ENCODE measurements at regions not wholly inside any gene's neighbourhood (a gene's known extent, or its start where the extent isn't known, plus 50 kb on each side); places are given as distances from the start of the nearest gene placed in this dataset.

- Histone ChIP-seq H3K27ac (ENCODE audit: low read depth in 1 of 2, low read length in 2 of 2) (no peak overlapping the region), H3K36me3 (replicated peaks in 1 of 2; ENCODE audit: control insufficient read depth in 1 of 2, insufficient read depth in 2 of 2, low read length in 2 of 2) (no peaks in the 10 kb centered on the region), H3K9ac (ENCODE audit: insufficient read depth, low read length, poor library complexity, severe bottlenecking) (no peak overlapping the region), H3K4me1 (ENCODE audit: control insufficient read depth in 1 of 2, insufficient read depth in 2 of 2, low read length in 2 of 2) (no peaks in the 10 kb centered on the region), H3K9me3 (replicated peaks in 1 of 2; ENCODE audit: control insufficient read depth in 1 of 2, insufficient read depth in 1 of 2, low read length in 2 of 2) (no peaks in the 10 kb centered on the region), H3K4me3 (replicated peaks in 1 of 3; ENCODE audit: low read depth in 2 of 3, low read length in 3 of 3) (no peak overlapping the region), H4K20me1 (ENCODE audit: insufficient read depth, low read length) (no peaks in the 10 kb centered on the region), H2AFZ (ENCODE audit: insufficient read depth, low read depth, low read length, poor library complexity, severe bottlenecking) (no peak overlapping the region), H3K27me3 (ENCODE audit: control insufficient read depth in 2 of 2, insufficient read depth in 2 of 2, low read length in 2 of 2) (no peaks in the 10 kb centered on the region), H3K4me2 (replicated peaks; ENCODE audit: extremely low read depth, low read length, poor library complexity, severe bottlenecking) (no peak overlapping the region), H3K79me2 (ENCODE audit: insufficient read depth, low read length) (no peaks in the 10 kb centered on the region)
- no peak overlapping the region for H3K27ac Mint-ChIP-seq
- TF ChIP-seq CTCF (IDR thresholded peaks at IDR 0.05) = no peak
- no peak overlapping the region for H3K4me3 Mint-ChIP-seq
- no CpG with 5 or more reads among the region's 1 CpG for WGBS (ENCODE audit: insufficient coverage)
- H3K4me1 Mint-ChIP-seq = no peaks in the 10 kb centered on the region
- peaks cover 0 to 4% (median 3%) of the 10 kb centered on the region in 7 donors for H3K9me3 Mint-ChIP-seq
- H3K27me3 Mint-ChIP-seq (ENCODE audit: low read depth in 3 of 3) = peaks cover 0 to 3% (median 1%) of the 10 kb centered on the region in 3 donors
- intact Hi-C loops (cut with micrococcal nuclease) = no loop called here
- no peaks in the 10 kb centered on the region for H3K36me3 Mint-ChIP-seq
- DNase-seq = no peak
Measured at GRCh38 chr6:71457929-71458328, 169.3 kb downstream of the OGFRL1 start.

GRCh38 chr6:71459162-71459561 is 170.6 kb downstream of the OGFRL1 start:
- Histone ChIP-seq H2AFZ (ENCODE audit: insufficient read depth, low read depth, low read length, poor library complexity, severe bottlenecking) (no peak overlapping the region), H3K27ac (ENCODE audit: low read depth in 1 of 2, low read length in 2 of 2) (no peak overlapping the region), H3K27me3 (ENCODE audit: control insufficient read depth in 2 of 2, insufficient read depth in 2 of 2, low read length in 2 of 2) (no peaks in the 10 kb centered on the region), H4K20me1 (ENCODE audit: insufficient read depth, low read length) (no peaks in the 10 kb centered on the region), H3K79me2 (ENCODE audit: insufficient read depth, low read length) (no peaks in the 10 kb centered on the region), H3K36me3 (replicated peaks in 1 of 2; ENCODE audit: control insufficient read depth in 1 of 2, insufficient read depth in 2 of 2, low read length in 2 of 2) (no peaks in the 10 kb centered on the region), H3K4me3 (replicated peaks in 1 of 3; ENCODE audit: low read depth in 2 of 3, low read length in 3 of 3) (no peak overlapping the region), H3K9me3 (replicated peaks in 1 of 2; ENCODE audit: control insufficient read depth in 1 of 2, insufficient read depth in 1 of 2, low read length in 2 of 2) (no peaks in the 10 kb centered on the region), H3K4me1 (ENCODE audit: control insufficient read depth in 1 of 2, insufficient read depth in 2 of 2, low read length in 2 of 2) (no peaks in the 10 kb centered on the region), H3K4me2 (replicated peaks; ENCODE audit: extremely low read depth, low read length, poor library complexity, severe bottlenecking) (no peak overlapping the region), H3K9ac (ENCODE audit: insufficient read depth, low read length, poor library complexity, severe bottlenecking) (no peak overlapping the region)
- no peak overlapping the region for H3K4me3 Mint-ChIP-seq
- TF ChIP-seq CTCF (IDR thresholded peaks at IDR 0.05) = no peak
- no peaks in the 10 kb centered on the region for H3K4me1 Mint-ChIP-seq
- 83% methylated on average over 1 of the region's 2 CpGs for WGBS (ENCODE audit: insufficient coverage)
- H3K36me3 Mint-ChIP-seq = no peaks in the 10 kb centered on the region
- peaks cover 0 to 4% (median 2%) of the 10 kb centered on the region in 7 donors for H3K9me3 Mint-ChIP-seq
- DNase-seq = no peak
- intact Hi-C loops (cut with micrococcal nuclease) = no loop called here
- peaks cover 0 to 3% (median 1%) of the 10 kb centered on the region in 3 donors for H3K27me3 Mint-ChIP-seq (ENCODE audit: low read depth in 3 of 3)
- no peak overlapping the region for H3K27ac Mint-ChIP-seq

Data from CD14-positive monocyte (primary cell).